ENCODE measurements at regions not wholly inside any gene's neighbourhood (a gene's known extent, or its start where the extent isn't known, plus 50 kb on each side); places are given as distances from the start of the nearest gene placed in this dataset.

- no peak for DNase-seq (ENCODE audit: low read depth, low spot score)
These were observed 56.6 kb downstream of the SPRY2 start for GRCh38 chr13:80284290-80284689.

DNA sequence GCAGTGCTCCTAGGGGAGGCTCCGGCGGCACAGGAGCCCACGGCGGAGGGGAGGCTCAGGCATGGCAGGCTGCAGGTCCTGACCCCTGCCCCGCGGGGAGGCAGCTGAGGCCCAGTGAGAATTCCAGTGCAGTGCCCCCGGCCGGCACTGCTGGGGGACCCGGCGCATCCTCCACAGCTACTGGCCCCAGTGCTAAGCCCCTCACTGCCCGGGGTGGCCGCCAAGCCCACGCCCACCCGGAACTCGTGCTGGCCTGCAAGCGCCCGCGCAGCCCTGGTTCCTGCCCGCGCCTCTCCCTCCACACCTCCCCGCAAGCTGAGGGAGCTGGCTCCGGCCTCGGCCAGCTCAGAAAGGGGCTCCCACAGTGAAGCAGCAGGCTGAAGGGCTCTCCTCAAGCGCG lies 62.2 kb downstream of the SPRY2 start:
- DNase-seq (ENCODE audit: low read depth, low spot score) = no peak

GRCh38 chr13:80276371-80277289 lies 64.3 kb downstream of the SPRY2 start:
- DNase-seq (ENCODE audit: low read depth, low spot score) = no peak

GRCh38 chr13:80274643-80275042 lies 66.3 kb downstream of the SPRY2 start:
- no peak for DNase-seq (ENCODE audit: low read depth, low spot score)

DNA sequence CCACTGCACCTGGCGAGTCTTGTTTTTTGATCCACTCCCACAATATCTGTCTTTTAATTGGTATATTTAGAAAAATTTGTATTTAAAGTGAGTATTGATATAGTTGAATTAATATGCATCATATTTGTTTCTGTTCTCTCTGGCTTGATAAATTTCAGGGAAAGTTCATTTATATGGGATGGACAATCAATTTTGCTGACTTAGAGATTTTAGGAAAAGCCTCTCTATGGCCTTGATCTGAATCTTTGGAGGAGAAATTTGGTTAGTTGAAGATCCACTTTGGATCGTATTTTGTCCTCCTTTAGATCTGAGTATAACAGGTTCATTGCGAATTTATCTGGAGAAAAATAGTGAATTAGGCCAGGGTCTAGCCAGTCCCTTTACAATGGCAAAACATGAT lies 67.2 kb downstream of the SPRY2 start:
- DNase-seq (ENCODE audit: low read depth, low spot score) = no peak

- no peak for DNase-seq (ENCODE audit: low read depth, low spot score)
These were observed 75.6 kb downstream of the SPRY2 start for GRCh38 chr13:80265348-80265747.

GRCh38 chr13:80263745-80264513 lies 77.0 kb downstream of the SPRY2 start:
- DNase-seq (ENCODE audit: low read depth, low spot score) = no peak

DNA sequence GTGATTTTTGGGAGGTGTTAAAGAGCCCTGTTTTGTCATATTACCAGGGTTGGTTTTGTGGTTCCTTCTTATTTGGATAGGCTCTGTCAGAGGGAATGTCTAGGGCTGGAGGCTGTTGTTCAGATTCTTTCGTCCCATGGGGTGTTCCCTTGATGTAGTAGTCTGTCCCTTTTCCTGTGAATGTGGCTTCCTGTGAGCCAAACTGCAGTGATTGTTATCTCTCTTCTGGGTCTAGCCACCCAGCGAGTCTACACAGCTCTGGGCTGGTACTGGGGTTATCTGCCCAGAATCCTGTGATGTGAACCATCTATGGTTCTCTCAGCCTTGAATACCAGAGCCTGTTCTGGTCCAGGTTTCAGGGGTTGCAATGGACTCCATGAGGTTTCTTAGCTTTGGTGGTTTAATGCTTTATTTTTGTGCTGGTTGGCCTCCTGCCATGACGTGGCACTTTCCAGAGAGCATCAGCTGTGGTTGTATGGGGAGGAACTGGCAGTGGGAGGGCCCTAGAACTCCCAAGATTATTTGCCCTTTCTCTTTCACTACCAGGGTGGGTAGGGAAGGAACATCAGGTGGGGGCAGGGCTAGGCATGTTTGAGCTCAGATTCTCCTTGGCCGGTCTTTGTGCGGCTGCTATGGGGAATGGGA lies 78.8 kb downstream of the SPRY2 start:
- no peak for DNase-seq (ENCODE audit: low read depth, low spot score)

- DNase-seq (ENCODE audit: low read depth, low spot score) = no peak
These were observed 81.8 kb downstream of the SPRY2 start for GRCh38 chr13:80259159-80259558.

DNA sequence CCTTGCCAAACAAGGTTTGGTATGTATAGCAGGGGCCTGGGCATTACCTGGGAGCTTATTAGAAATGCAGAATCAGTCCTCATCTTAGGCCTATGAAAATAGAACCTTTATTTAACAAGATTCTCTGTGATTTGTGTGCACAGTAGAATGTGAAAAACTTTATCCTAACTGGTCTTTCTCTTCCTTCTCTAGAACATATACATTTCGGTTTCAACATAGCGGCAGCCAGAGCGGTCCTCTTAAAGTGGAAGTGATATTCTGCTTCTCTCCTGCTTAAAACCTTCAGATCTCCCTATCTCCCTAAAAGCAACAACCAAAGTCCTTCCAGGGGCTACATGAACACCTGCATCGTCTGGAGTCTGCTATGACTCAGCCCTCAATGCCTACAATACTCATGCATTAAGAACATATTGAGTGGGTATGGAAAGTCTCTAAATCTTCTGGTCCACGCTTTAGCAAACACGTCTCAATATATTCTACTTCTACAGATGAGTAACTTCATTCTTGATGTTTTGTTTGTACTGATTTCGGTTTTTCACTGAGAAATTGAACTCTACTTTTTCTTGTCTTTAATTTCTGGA lies 84.5 kb downstream of the SPRY2 start:
- DNase-seq (ENCODE audit: low read depth, low spot score) = no peak

GRCh38 chr13:80255946-80256345 lies 85.0 kb downstream of the SPRY2 start:
- no peak for DNase-seq (ENCODE audit: low read depth, low spot score)

- DNase-seq (ENCODE audit: low read depth, low spot score) = no peak
These were observed 89.5 kb downstream of the SPRY2 start for GRCh38 chr13:80251403-80251802.

GRCh38 chr13:80250213-80250810 lies 90.6 kb downstream of the SPRY2 start:
- DNase-seq (ENCODE audit: low read depth, low spot score) = no peak

- DNase-seq (ENCODE audit: low read depth, low spot score) = no peak
These were observed 91.3 kb downstream of the SPRY2 start for GRCh38 chr13:80249516-80250212.

DNA sequence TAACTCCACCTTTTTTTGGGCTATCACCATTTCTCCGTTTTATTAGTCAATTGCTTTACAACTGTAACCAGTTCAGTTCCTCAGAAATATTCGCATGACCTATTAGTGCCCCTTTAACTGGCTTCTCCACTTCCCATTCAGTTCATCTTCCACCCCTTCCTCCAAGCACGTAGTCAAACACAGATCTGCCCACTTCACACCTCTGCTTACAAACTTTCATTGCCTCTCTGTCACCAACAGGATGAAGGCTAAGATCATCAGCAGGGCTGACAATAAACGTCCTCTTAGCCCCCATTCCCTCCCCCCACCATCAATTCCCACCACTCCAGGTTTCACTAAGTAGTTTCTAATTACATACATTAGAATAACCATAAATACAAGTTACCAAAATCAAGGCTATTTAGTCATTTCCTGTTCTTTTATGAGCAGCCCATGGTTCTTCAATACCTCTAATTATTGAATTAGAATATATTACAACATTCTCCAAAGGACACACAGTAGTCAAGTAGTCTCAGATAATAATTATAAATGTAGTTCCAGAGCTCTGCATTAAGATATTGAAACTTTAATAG lies 95.7 kb downstream of the SPRY2 start:
- no peak for DNase-seq (ENCODE audit: low read depth, low spot score)

- no peak for DNase-seq (ENCODE audit: low read depth, low spot score)
These were observed 96.4 kb downstream of the SPRY2 start for GRCh38 chr13:80244574-80244973.

GRCh38 chr13:80242728-80243427 lies 98.0 kb downstream of the SPRY2 start:
- no peak for DNase-seq (ENCODE audit: low read depth, low spot score)

GRCh38 chr13:80239571-80240255 lies 101.2 kb downstream of the SPRY2 start:
- DNase-seq (ENCODE audit: low read depth, low spot score) = no peak

DNA sequence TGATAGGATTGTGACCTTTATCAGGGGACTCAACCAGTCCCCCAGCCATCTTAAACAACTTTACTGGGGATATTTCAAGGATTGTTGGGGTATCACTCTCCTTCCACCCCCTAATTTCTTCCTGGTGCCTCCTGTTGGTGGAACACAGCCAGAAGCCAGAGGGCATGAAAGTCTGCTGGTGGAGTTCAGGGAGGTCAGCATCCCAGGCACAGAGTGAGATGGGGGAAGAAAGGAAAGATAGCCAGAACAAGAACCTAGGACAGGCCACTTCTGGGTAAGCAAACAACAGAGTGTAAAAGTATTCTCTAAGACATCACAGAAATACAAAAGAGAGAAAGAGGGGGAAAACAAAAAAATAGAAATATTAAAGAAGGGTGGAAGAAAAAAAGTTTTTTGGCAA lies 101.8 kb downstream of the SPRY2 start:
- DNase-seq (ENCODE audit: low read depth, low spot score) = no peak
